Esophagus muscularis mucosa (tissue), 4 donors: ENCODE measurements at regions not wholly inside any gene's neighbourhood (a gene's known extent, or its start where the extent isn't known, plus 50 kb on each side); places are given as distances from the start of the nearest gene placed in this dataset.

Experiments used
- CTCF ChIP-seq, 3 experiments: fragments of 200-600 bp in 2 of 3; fragments of 450-650 bp in 1 of 3; sonication (generic) in 2 of 3; IDR thresholded peaks; one replicate each; pipeline ENCODE4 v1.5.1; 2017 to 2019; ENCODE audit warnings: antibody characterized with exemption in 3 of 3, mild to moderate bottlenecking in 2 of 3, moderate library complexity in 1 of 3
- EP300 ChIP-seq: sonication (generic); formaldehyde crosslinking; IDR thresholded peaks from one replicate; pipeline ENCODE4 v1.6.1; 2017; ENCODE audit warnings: antibody characterized with exemption
- POLR2A ChIP-seq: fragments of 450-650 bp; IDR thresholded peaks from one replicate; pipeline ENCODE4 v1.6.1; 2017; ENCODE audit warnings: antibody characterized with exemption, moderate library complexity, mild to moderate bottlenecking, low read depth
- POLR2AphosphoS5 ChIP-seq, 2 donors: sonication (generic); formaldehyde crosslinking; IDR thresholded peaks; one replicate each; pipeline ENCODE4 v1.6.1; 2017; ENCODE audit warnings: antibody characterized with exemption in 2 of 2

GRCh38 chr13:84834201-84834600 is 951.9 kb upstream of the SLITRK1 start:
- no peak for TF ChIP-seq CTCF (IDR thresholded peaks at IDR 0.05)
- TF ChIP-seq EP300 = no peak
- TF ChIP-seq POLR2A = no peak
- TF ChIP-seq POLR2AphosphoS5 (IDR thresholded peaks at IDR 0.05) = no peak
